ENCODE measurements at regions not wholly inside any gene's neighbourhood (a gene's known extent, or its start where the extent isn't known, plus 50 kb on each side); places are given as distances from the start of the nearest gene placed in this dataset.

GRCh38 chr7:124688991-124689390, 76.6 kb downstream of the GPR37 start:
- TF ChIP-seq, protein P1, sequence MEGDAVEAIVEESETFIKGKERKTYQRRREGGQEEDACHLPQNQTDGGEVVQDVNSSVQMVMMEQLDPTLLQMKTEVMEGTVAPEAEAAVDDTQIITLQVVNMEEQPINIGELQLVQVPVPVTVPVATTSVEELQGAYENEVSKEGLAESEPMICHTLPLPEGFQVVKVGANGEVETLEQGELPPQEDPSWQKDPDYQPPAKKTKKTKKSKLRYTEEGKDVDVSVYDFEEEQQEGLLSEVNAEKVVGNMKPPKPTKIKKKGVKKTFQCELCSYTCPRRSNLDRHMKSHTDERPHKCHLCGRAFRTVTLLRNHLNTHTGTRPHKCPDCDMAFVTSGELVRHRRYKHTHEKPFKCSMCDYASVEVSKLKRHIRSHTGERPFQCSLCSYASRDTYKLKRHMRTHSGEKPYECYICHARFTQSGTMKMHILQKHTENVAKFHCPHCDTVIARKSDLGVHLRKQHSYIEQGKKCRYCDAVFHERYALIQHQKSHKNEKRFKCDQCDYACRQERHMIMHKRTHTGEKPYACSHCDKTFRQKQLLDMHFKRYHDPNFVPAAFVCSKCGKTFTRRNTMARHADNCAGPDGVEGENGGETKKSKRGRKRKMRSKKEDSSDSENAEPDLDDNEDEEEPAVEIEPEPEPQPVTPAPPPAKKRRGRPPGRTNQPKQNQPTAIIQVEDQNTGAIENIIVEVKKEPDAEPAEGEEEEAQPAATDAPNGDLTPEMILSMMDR (IDR thresholded peaks at IDR 0.05), result no peak
- TF ChIP-seq EP300 (IDR thresholded peaks at IDR 0.05) (no peak), POLR2A (IDR thresholded peaks at IDR 0.05) (no peak)

All from ovary (tissue), 3 donors.